ENCODE measurements at regions not wholly inside any gene's neighbourhood (a gene's known extent, or its start where the extent isn't known, plus 50 kb on each side); places are given as distances from the start of the nearest gene placed in this dataset.

DNA sequence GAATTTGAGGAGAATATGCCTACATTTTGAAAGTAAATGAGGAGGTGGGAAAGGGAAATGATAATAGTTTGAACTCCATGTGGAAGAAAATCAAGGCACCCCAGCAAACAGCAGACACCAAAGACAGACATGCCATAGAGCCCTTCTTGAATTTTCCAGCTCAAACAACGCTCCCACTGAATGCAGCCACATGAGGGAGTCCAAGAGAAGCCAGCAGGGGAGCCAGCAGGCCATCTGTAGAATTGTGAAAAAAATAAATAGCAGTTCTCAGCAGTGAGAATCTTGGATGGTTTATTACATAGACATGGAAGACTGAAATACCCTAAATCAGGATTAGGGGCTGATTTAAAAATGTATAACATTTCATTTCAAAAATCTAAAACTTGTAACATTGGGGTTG, 1567.3 kb upstream of the LRRTM3 start:
- H3K4me3 ChIP-seq (replicated peaks in 1 of 2; ENCODE audit: low read depth in 2 of 2, low read length in 2 of 2), result no peak overlapping the region
- TF ChIP-seq CTCF (IDR thresholded peaks at IDR 0.05; ENCODE audit: low read depth, low read length), result peak; percentile 53
- DNase-seq (ENCODE audit: low read depth in 2 of 2), result peak; percentile 34

DNA sequence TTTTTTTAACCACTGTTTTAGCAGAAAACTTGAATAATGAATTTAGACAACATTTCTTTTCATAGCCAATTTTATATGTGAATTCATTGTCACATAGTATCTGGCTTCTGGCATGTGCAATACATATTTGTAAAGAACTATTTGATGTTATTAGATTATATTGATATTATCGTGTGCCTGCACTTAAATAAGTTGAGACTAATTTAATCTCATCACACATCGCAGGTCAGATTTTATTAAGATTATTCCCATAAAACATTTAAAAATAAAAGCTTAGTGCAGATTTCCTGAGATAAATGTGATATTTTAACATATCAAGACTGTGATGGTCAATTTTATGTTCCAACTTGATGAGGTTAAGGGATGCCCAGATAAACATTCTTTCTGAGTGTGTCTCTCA, 1565.3 kb upstream of the LRRTM3 start:
- TF ChIP-seq CTCF (IDR thresholded peaks at IDR 0.05; ENCODE audit: low read depth, low read length), result no peak
- no peak overlapping the region for H3K4me3 ChIP-seq (replicated peaks in 1 of 2; ENCODE audit: low read depth in 2 of 2, low read length in 2 of 2)
- DNase-seq (ENCODE audit: low read depth in 2 of 2), result no peak

DNA sequence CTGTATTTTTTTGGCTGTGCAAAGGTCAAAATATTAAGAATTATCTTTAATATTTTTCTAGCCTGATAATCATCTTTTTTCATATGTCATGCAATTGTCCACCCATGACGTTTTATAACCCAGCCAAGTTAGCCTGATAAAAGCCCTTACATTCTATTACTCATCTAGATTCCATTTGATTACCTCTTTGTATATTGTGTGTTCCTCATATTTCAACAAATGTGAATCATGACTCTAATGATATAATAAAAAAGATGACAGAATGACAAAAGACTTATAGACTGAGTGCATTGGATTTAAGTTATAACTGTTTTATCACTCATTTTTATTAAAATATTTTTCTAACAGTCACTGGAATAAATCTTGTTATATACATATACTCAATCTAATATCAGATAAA, 1560.0 kb upstream of the LRRTM3 start:
- TF ChIP-seq CTCF (IDR thresholded peaks at IDR 0.05; ENCODE audit: low read depth, low read length), result no peak
- no peak overlapping the region for H3K4me3 ChIP-seq (replicated peaks in 1 of 2; ENCODE audit: low read depth in 2 of 2, low read length in 2 of 2)
- no peak for DNase-seq (ENCODE audit: low read depth in 2 of 2)

- no peak for TF ChIP-seq CTCF (IDR thresholded peaks at IDR 0.05; ENCODE audit: low read depth, low read length)
- no peak for DNase-seq (ENCODE audit: low read depth in 2 of 2)
- no peak overlapping the region for H3K4me3 ChIP-seq (replicated peaks in 1 of 2; ENCODE audit: low read depth in 2 of 2, low read length in 2 of 2)
Observed at GRCh38 chr10:65367706-65368105, 1558.1 kb upstream of the LRRTM3 start.

DNA sequence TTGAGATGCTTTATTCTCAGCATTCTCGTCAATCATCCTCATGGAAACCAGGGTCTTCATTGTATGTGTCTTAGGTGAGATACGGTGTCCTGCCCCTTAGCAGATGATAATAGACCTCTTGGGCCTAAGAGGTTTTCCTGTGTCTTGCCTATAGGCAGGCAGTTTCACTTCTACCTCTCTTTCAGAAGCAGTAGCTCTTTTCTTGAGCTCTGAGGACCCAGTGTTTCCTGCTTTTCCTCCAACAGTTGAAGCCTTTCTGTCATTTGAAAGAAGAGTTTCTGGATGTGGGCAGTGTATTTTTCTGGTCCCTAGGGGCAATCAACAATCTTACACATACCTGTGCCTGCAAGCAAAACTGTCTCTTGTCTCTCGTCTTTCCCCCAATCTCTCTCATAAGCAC, 1550.3 kb upstream of the LRRTM3 start:
- no peak for DNase-seq (ENCODE audit: low read depth in 2 of 2)
- no peak for TF ChIP-seq CTCF (IDR thresholded peaks at IDR 0.05; ENCODE audit: low read depth, low read length)
- no peak overlapping the region for H3K4me3 ChIP-seq (replicated peaks in 1 of 2; ENCODE audit: low read depth in 2 of 2, low read length in 2 of 2)

DNA sequence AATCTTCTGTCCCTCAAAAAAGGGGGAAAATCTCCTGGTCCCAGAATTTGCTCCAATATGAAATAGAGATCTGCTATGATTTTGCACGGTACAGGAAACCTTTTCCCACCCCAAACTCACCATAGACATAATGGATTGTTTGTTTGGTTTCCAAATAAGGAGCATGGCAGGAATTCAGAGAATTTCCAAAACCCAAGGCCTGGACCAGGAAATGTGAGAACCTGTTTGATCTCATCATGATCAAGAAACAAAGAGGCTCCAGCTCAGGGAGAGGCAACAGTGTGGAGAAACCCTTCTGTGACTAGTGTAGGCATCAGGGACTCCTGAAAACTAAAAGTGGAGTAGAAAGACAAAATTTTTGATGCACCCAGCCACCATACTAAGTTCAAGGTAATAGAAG, 1548.1 kb upstream of the LRRTM3 start:
- H3K4me3 ChIP-seq (replicated peaks in 1 of 2; ENCODE audit: low read depth in 2 of 2, low read length in 2 of 2), result no peak overlapping the region
- no peak for DNase-seq (ENCODE audit: low read depth in 2 of 2)
- TF ChIP-seq CTCF (IDR thresholded peaks at IDR 0.05; ENCODE audit: low read depth, low read length), result no peak

DNA sequence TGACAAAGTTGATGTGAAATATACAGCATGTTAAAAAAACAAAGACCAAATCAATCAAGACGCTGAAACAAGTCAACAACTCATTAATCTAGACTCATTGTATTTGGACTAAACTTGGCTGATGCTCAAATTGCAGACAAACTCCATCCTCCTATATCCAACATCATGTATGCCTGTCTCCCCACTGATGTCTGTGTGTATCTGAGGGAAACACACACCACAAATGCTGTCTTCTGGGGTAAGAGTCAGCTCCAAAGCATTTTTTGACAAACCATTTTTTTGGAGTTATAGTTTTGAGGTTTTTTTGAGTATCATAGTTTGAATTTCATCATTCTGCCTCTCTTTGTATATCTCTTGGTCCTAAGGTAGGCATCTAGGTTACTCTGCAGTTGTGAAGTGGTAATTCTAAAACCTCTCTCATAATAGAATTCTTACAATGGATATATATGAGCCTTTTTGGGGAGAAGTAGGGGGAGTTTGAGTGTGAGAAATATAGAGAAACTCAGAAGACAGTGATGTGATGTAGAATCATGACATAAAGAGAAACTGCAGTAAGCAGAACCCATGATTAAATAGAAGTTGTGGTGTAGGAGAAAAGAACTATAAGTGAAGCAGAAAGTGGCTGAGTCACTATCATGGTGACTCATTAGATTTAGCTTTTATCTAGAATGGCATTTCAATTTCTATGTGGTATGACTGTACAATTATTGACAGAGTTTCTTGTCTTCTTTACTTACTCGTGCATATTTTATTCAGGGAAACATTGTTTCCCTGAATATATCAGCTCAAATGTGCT, 1531.1 kb upstream of the LRRTM3 start:
- no peak overlapping the region for H3K4me3 ChIP-seq (replicated peaks in 1 of 2; ENCODE audit: low read depth in 2 of 2, low read length in 2 of 2)
- TF ChIP-seq CTCF (IDR thresholded peaks at IDR 0.05; ENCODE audit: low read depth, low read length), result no peak
- DNase-seq (ENCODE audit: low read depth in 2 of 2), result peak; percentile 28 to 50
